Aorta (tissue), 5 donors: ENCODE measurements at regions not wholly inside any gene's neighbourhood (a gene's known extent, or its start where the extent isn't known, plus 50 kb on each side); places are given as distances from the start of the nearest gene placed in this dataset.

Experiments used
- ATAC-seq: fragments of 200-7000 bp; cut with Tn5 transposase; one replicate; pipeline ENCODE4 v1.9.1; 2022; ENCODE audit warnings: moderate library complexity; ENCODE audit not compliant: low FRiP score
- DNase-seq, 2 donors: peaks; one replicate each; pipeline ENCODE4 v3.0.0-alpha.2; 2020
- H3K27ac ChIP-seq, 2 donors: one replicate each; pipeline ENCODE4 v1.5.1; 2013; ENCODE audit warnings: low read length in 2 of 2, mild to moderate bottlenecking in 2 of 2, moderate library complexity in 2 of 2, control low read depth in 1 of 2, inconsistent platforms in 1 of 2, low read depth in 1 of 2
- H3K27me3 ChIP-seq, 2 donors: one replicate each; pipeline ENCODE4 v1.6.1; 2013; ENCODE audit warnings: control low read depth in 1 of 2, low read length in 1 of 2, mild to moderate bottlenecking in 1 of 2, moderate library complexity in 1 of 2; ENCODE audit not compliant: insufficient read depth in 2 of 2, control insufficient read depth in 1 of 2
- H3K36me3 ChIP-seq, 2 donors: one replicate each; pipeline ENCODE4 v1.6.1; 2013; ENCODE audit warnings: control low read depth in 1 of 2, low read length in 1 of 2, mild to moderate bottlenecking in 1 of 2; ENCODE audit not compliant: insufficient read depth in 2 of 2, control insufficient read depth in 1 of 2
- H3K4me1 ChIP-seq, 2 donors: one replicate each; pipeline ENCODE4 v1.6.1; 2013; ENCODE audit warnings: low read length in 2 of 2, control low read depth in 1 of 2, mild to moderate bottlenecking in 1 of 2, moderate library complexity in 1 of 2; ENCODE audit not compliant: insufficient read depth in 2 of 2, control insufficient read depth in 1 of 2
- H3K4me3 ChIP-seq, 2 donors: one replicate each; pipeline ENCODE4 v1.5.1; 2013; ENCODE audit warnings: low read length in 2 of 2, control low read depth in 1 of 2, mild to moderate bottlenecking in 1 of 2
- H3K9me3 ChIP-seq: one replicate; pipeline ENCODE4 v1.6.1; 2013; ENCODE audit warnings: mild to moderate bottlenecking, low read length; ENCODE audit not compliant: control insufficient read depth
- WGBS, 2 donors: extraction: QIAGEN DNeasy Blood & Tissue Kit; methylation state at CpG; one replicate each; pipeline ENCODE4 v1.1.7; 2013; 5-methylcytosine and 5-hydroxymethylcytosine counted together
- intact Hi-C, 2 donors: fragments of 100-400 bp; cut with DNase I; formaldehyde crosslinking; loops; one replicate each; pipeline versions ENCODE4 v1.14.2 to v1.15.0; 2022
- donor health status: healthy with polysubstance abuse.
- donor health status: Bipolar disorder and iron deficiency.
- donor health status: DM: no; HTN: no; CAD: no.
- donor health status: DM: no; HTN: no; CAD: no.
- donor health status: DM: yes; HTN: yes; CAD: no.

GRCh38 chr16:51698647-51699046 lies 547.6 kb upstream of the SALL1 start:
- WGBS, 2 donors = 58 to 70% methylated on average over 2 of the region's 2 CpGs
- ATAC-seq (no peak), DNase-seq (no peak)
- no peaks in the 10 kb centered on the region for H3K36me3 ChIP-seq
- H3K9me3 ChIP-seq = no peaks in the 10 kb centered on the region
- no peak overlapping the region for H3K27ac ChIP-seq
- no peak overlapping the region for H3K4me3 ChIP-seq
- H3K4me1 ChIP-seq = no peaks in the 10 kb centered on the region
- intact Hi-C loops = no loop called here
- H3K27me3 ChIP-seq = no peaks in the 10 kb centered on the region

- H3K4me3 ChIP-seq = no peak overlapping the region
- H3K9me3 ChIP-seq = no peaks in the 10 kb centered on the region
- no peak overlapping the region for H3K27ac ChIP-seq
- H3K4me1 ChIP-seq = no peaks in the 10 kb centered on the region
- ATAC-seq (no peak), DNase-seq (no peak)
- intact Hi-C loops = no loop called here
- H3K36me3 ChIP-seq = no peaks in the 10 kb centered on the region
- H3K27me3 ChIP-seq = no peaks in the 10 kb centered on the region
- WGBS, 2 donors = 48 to 61% methylated on average over 2 of the region's 2 CpGs
Observed at GRCh38 chr16:51697454-51697853, 546.4 kb upstream of the SALL1 start.

- H3K4me3 ChIP-seq = no peak overlapping the region
- 41 to 49% methylated on average over 3 of the region's 3 CpGs for WGBS, 2 donors
- DNase-seq = no peak
- ATAC-seq = no peak
- no peaks in the 10 kb centered on the region for H3K36me3 ChIP-seq
- H3K27ac ChIP-seq = no peak overlapping the region
- H3K4me1 ChIP-seq = no peaks in the 10 kb centered on the region
- no peaks in the 10 kb centered on the region for H3K9me3 ChIP-seq
- intact Hi-C loops = no loop called here
- no peaks in the 10 kb centered on the region for H3K27me3 ChIP-seq
Observed at GRCh38 chr16:51696376-51696775, 545.3 kb upstream of the SALL1 start.

GRCh38 chr16:51691109-51691508 lies 540.0 kb upstream of the SALL1 start:
- 79 to 84% methylated on average over 4 of the region's 4 CpGs for WGBS, 2 donors
- no peak overlapping the region for H3K27ac ChIP-seq
- no peak overlapping the region for H3K4me3 ChIP-seq
- no peaks in the 10 kb centered on the region for H3K36me3 ChIP-seq
- intact Hi-C loops = no loop called here
- ATAC-seq = no peak
- no peaks in the 10 kb centered on the region for H3K27me3 ChIP-seq
- H3K4me1 ChIP-seq = no peaks in the 10 kb centered on the region
- H3K9me3 ChIP-seq = peaks cover 3% of the 10 kb centered on the region
- no peak for DNase-seq

GRCh38 chr16:51685498-51685897 lies 534.4 kb upstream of the SALL1 start:
- H3K9me3 ChIP-seq = peaks cover 1% of the 10 kb centered on the region
- no peak overlapping the region for H3K27ac ChIP-seq
- H3K4me3 ChIP-seq = no peak overlapping the region
- DNase-seq (no peak), ATAC-seq (no peak)
- H3K27me3 ChIP-seq = no peaks in the 10 kb centered on the region
- WGBS, 2 donors = 84 to 87% methylated on average over 2 of the region's 2 CpGs
- intact Hi-C loops = no loop called here
- H3K4me1 ChIP-seq = no peaks in the 10 kb centered on the region
- no peaks in the 10 kb centered on the region for H3K36me3 ChIP-seq

- no peaks in the 10 kb centered on the region for H3K36me3 ChIP-seq
- H3K4me1 ChIP-seq = no peaks in the 10 kb centered on the region
- H3K27ac ChIP-seq = no peak overlapping the region
- WGBS, 2 donors = 33 to 34% methylated on average over 1 of the region's 1 CpG
- H3K9me3 ChIP-seq = peaks cover under 1% of the 10 kb centered on the region
- intact Hi-C loops = no loop called here
- H3K27me3 ChIP-seq = no peaks in the 10 kb centered on the region
- no peak overlapping the region for H3K4me3 ChIP-seq
- no peak for DNase-seq
- no peak for ATAC-seq
Observed at GRCh38 chr16:51683882-51684281, 532.8 kb upstream of the SALL1 start.

- DNase-seq (peak in 1 of 2 donors; percentile 44), ATAC-seq (no peak)
- Histone ChIP-seq H3K27me3 (no peaks in the 10 kb centered on the region), H3K27ac (no peak overlapping the region), H3K4me1 (no peaks in the 10 kb centered on the region), H3K9me3 (no peaks in the 10 kb centered on the region), H3K4me3 (no peak overlapping the region), H3K36me3 (no peaks in the 10 kb centered on the region)
- WGBS, 2 donors = 57 to 69% methylated on average over 3 of the region's 3 CpGs
- intact Hi-C loops = no loop called here
Observed at GRCh38 chr16:51682905-51683304, 531.8 kb upstream of the SALL1 start.

GRCh38 chr16:51674615-51675014 lies 523.5 kb upstream of the SALL1 start:
- 35 to 65% methylated on average over 4 of the region's 4 CpGs for WGBS, 2 donors
- Histone ChIP-seq H3K36me3 (no peaks in the 10 kb centered on the region), H3K9me3 (no peaks in the 10 kb centered on the region)

GRCh38 chr16:51670527-51670926 lies 519.5 kb upstream of the SALL1 start:
- Histone ChIP-seq H3K27me3 (no peaks in the 10 kb centered on the region), H3K27ac (no peak overlapping the region), H3K36me3 (no peaks in the 10 kb centered on the region), H3K9me3 (no peaks in the 10 kb centered on the region), H3K4me3 (no peak overlapping the region), H3K4me1 (no peaks in the 10 kb centered on the region)
- intact Hi-C loops = no loop called here
- DNase-seq (no peak), ATAC-seq (no peak)
- 93% methylated on average over 3 of the region's 3 CpGs for WGBS, 2 donors

More at GRCh38 chr16:51674615-51675014, 523.5 kb upstream of the SALL1 start:
- H3K27me3 ChIP-seq = no peaks in the 10 kb centered on the region
- no peaks in the 10 kb centered on the region for H3K4me1 ChIP-seq
- H3K4me3 ChIP-seq = no peak overlapping the region
- ATAC-seq = no peak
- no peak overlapping the region for H3K27ac ChIP-seq
- intact Hi-C loops = no loop called here
- no peak for DNase-seq
